GM12892 (cell line): ENCODE measurements at regions not wholly inside any gene's neighbourhood (a gene's known extent, or its start where the extent isn't known, plus 50 kb on each side); places are given as distances from the start of the nearest gene placed in this dataset.

Source experiments
- POLR2A ChIP-seq: IDR thresholded peaks from 2 replicates; pipeline ENCODE4 v1.6.1; 2011; ENCODE audit warnings: low read depth, low read length, control low read depth
- POLR2AphosphoS5 ChIP-seq: IDR thresholded peaks from 2 replicates; pipeline ENCODE4 v1.6.1; 2011; ENCODE audit warnings: low read depth, low read length, control low read depth
- TAF1 ChIP-seq: IDR thresholded peaks from 2 replicates; pipeline ENCODE4 v1.6.1; 2011; ENCODE audit warnings: low read depth, mild to moderate bottlenecking, control low read depth, low read length, borderline replicate concordance

- TF ChIP-seq POLR2A (no peak), POLR2AphosphoS5 (no peak), TAF1 (no peak)
Measured at GRCh38 chr3:137259089-137259488, 301.3 kb downstream of the IL20RB start.
